H1 (cell line): ENCODE measurements at regions not wholly inside any gene's neighbourhood (a gene's known extent, or its start where the extent isn't known, plus 50 kb on each side); places are given as distances from the start of the nearest gene placed in this dataset.
A peak's percentile ranks its signal among the peaks of the same experiment; 100 is the strongest.

ENCODE experiments used
- CTCF ChIA-PET: fragments of 300-600 bp; sonication (Branson Sonifier 250); formaldehyde crosslinking; loops from one replicate; lab custom pipeline; 2021; ENCODE audit not compliant: partially characterized antibody; lab: Charles Lee
- POLR2A ChIA-PET: fragments of 300-600 bp; sonication (Branson Sonifier 250); formaldehyde crosslinking; loops from one replicate; lab custom pipeline; 2021; ENCODE audit warnings: inconsistent platforms; ENCODE audit not compliant: partially characterized antibody; lab: Charles Lee
- DNase-seq, 2 experiments: peaks; one replicate each; pipeline versions ENCODE4 v3.0.0 to v3.0.0-alpha.2; 2010 to 2022; ENCODE audit warnings: low spot score in 2 of 2, low read depth in 1 of 2, mixed read lengths in 1 of 2
- FAIRE-seq: peaks from 2 replicates; lab custom pipeline; 2011; peaks lifted over from hg19 to GRCh38; lab: Jason Lieb, UNC
- H2AFZ ChIP-seq: 2 replicates; pipeline ENCODE4 v1.8.1; 2012; ENCODE audit warnings: low read length, inconsistent platforms
- H2AK5ac ChIP-seq: 2 replicates; pipeline ENCODE4 v1.6.1; 2013; ENCODE audit warnings: low read depth, low read length
- H2BK120ac ChIP-seq: replicated peaks from 2 replicates; pipeline ENCODE3; 2013; ENCODE audit warnings: low read depth, low read length, inconsistent platforms
- H2BK12ac ChIP-seq: 2 replicates; pipeline ENCODE4 v1.6.1; 2013; ENCODE audit warnings: low read depth, low read length
- H2BK15ac ChIP-seq: 2 replicates; pipeline ENCODE4 v1.6.1; 2013; ENCODE audit warnings: low read length
- H2BK20ac ChIP-seq: 2 replicates; pipeline ENCODE4 v1.6.1; 2013; ENCODE audit warnings: low read length
- H2BK5ac ChIP-seq: 2 replicates; pipeline ENCODE4 v1.6.1; 2013; ENCODE audit warnings: low read depth, low read length
- H3K14ac ChIP-seq: 2 replicates; pipeline ENCODE4 v1.6.1; 2013; ENCODE audit warnings: inconsistent platforms; ENCODE audit not compliant: insufficient read length
- H3K18ac ChIP-seq: 2 replicates; pipeline ENCODE4 v1.6.1; 2013; ENCODE audit warnings: low read length; ENCODE audit errors: extremely low read depth
- H3K23ac ChIP-seq: 2 replicates; pipeline ENCODE4 v1.6.1; 2013; ENCODE audit warnings: inconsistent platforms; ENCODE audit not compliant: insufficient read length
- H3K23me2 ChIP-seq: 2 replicates; pipeline ENCODE4 v1.6.1; 2013; ENCODE audit warnings: low read depth, low read length
- H3K27ac ChIP-seq: 2 replicates; pipeline ENCODE4 v1.6.1; 2011; ENCODE audit warnings: low read depth, low read length, inconsistent platforms
- H3K27me3 ChIP-seq, 4 experiments: replicated peaks in 1 of 4; 1 replicate in 1 of 4; 2 replicates in 3 of 4; pipeline versions ENCODE4 v1.6.1 to v1.8.1; 2011 to 2013; ENCODE audit warnings: low read length in 3 of 4, mild to moderate bottlenecking in 3 of 4, inconsistent platforms in 2 of 4, mixed read lengths in 2 of 4, moderate library complexity in 1 of 4; ENCODE audit not compliant: control insufficient read depth in 3 of 4, insufficient read depth in 3 of 4; ENCODE audit errors: extremely low read depth in 1 of 4
- H3K36me3 ChIP-seq, 4 experiments: 2 replicates each; pipeline versions ENCODE4 v1.6.1 to v1.8.1; 2011 to 2013; ENCODE audit warnings: mild to moderate bottlenecking in 4 of 4, low read length in 3 of 4, moderate library complexity in 2 of 4, control low read depth in 1 of 4, inconsistent platforms in 1 of 4; ENCODE audit not compliant: insufficient read depth in 4 of 4, control insufficient read depth in 2 of 4
- H3K4ac ChIP-seq: replicated peaks from 2 replicates; pipeline ENCODE3; 2013; ENCODE audit warnings: low read length, low read depth, mixed read lengths, inconsistent platforms; ENCODE audit not compliant: insufficient read length
- H3K4me1 ChIP-seq, 4 experiments: replicated peaks in 1 of 4; 1 replicate in 1 of 4; 2 replicates in 3 of 4; pipeline versions ENCODE4 v1.6.1 to v1.8.1; 2011 to 2013; ENCODE audit warnings: low read length in 3 of 4, inconsistent platforms in 2 of 4, mixed read lengths in 1 of 4; ENCODE audit not compliant: insufficient read depth in 4 of 4, control insufficient read depth in 3 of 4
- H3K4me2 ChIP-seq, 2 experiments: 2 replicates each; pipeline versions ENCODE4 v1.6.1 to v1.8.1; 2011 to 2013; ENCODE audit warnings: low read depth in 2 of 2, low read length in 2 of 2, control low read depth in 1 of 2, inconsistent platforms in 1 of 2, mild to moderate bottlenecking in 1 of 2; ENCODE audit not compliant: insufficient read depth in 1 of 2
- H3K4me3 ChIP-seq, 4 experiments: fragments of 200-600, 300-600 bp in 1 of 4; sonication (generic), shearing (Covaris generic), sonication (Bioruptor Twin) in 1 of 4; 2 replicates each; pipeline versions ENCODE4 v1.5.1 to v1.8.1; 2011 to 2016; ENCODE audit warnings: low read length in 4 of 4, low read depth in 3 of 4, control low read depth in 2 of 4, inconsistent platforms in 2 of 4, mild to moderate bottlenecking in 2 of 4, mixed read lengths in 1 of 4, moderate library complexity in 1 of 4; ENCODE audit not compliant: insufficient read depth in 2 of 4; ENCODE audit errors: extremely low read depth in 1 of 4
- H3K56ac ChIP-seq: replicated peaks from 2 replicates; pipeline ENCODE3; 2013; ENCODE audit warnings: low read depth, mild to moderate bottlenecking, mixed read lengths, low read length, inconsistent platforms; ENCODE audit not compliant: insufficient read length
- H3K79me1 ChIP-seq: 2 replicates; pipeline ENCODE4 v1.6.1; 2013; ENCODE audit warnings: low read depth, low read length, control low read depth
- H3K79me2 ChIP-seq, 2 experiments: 2 replicates each; pipeline versions ENCODE4 v1.6.1 to v1.8.1; 2012 to 2013; ENCODE audit warnings: low read length in 2 of 2, mild to moderate bottlenecking in 2 of 2, inconsistent platforms in 1 of 2; ENCODE audit not compliant: insufficient read depth in 2 of 2, control insufficient read depth in 1 of 2
- H3K9ac ChIP-seq, 4 experiments: replicated peaks in 1 of 4; 1 replicate in 1 of 4; 2 replicates in 3 of 4; pipeline versions ENCODE4 v1.6.1 to v1.8.1; 2011 to 2013; ENCODE audit warnings: low read depth in 3 of 4, low read length in 3 of 4, control low read depth in 2 of 4, mild to moderate bottlenecking in 2 of 4, moderate library complexity in 2 of 4, inconsistent platforms in 1 of 4; ENCODE audit errors: extremely low read depth in 1 of 4
- H3K9me3 ChIP-seq, 2 experiments: 2 replicates each; pipeline versions ENCODE4 v1.6.1 to v1.8.1; 2012 to 2013; ENCODE audit warnings: mild to moderate bottlenecking in 2 of 2, moderate library complexity in 2 of 2, control low read depth in 1 of 2, inconsistent platforms in 1 of 2, low read depth in 1 of 2, low read length in 1 of 2, mixed read lengths in 1 of 2; ENCODE audit not compliant: insufficient read depth in 2 of 2
- H4K20me1 ChIP-seq, 2 experiments: replicated peaks in 1 of 2; 2 replicates each; pipeline versions ENCODE3 to v1.8.1; 2011 to 2013; ENCODE audit warnings: inconsistent platforms in 2 of 2, low read length in 2 of 2, mild to moderate bottlenecking in 1 of 2; ENCODE audit not compliant: insufficient read depth in 2 of 2, control insufficient read depth in 1 of 2
- H4K5ac ChIP-seq: 2 replicates; pipeline ENCODE4 v1.6.1; 2013; ENCODE audit warnings: low read length, low read depth, mixed read lengths, inconsistent platforms; ENCODE audit not compliant: insufficient read length
- H4K8ac ChIP-seq: 2 replicates; pipeline ENCODE4 v1.8.0; 2013; ENCODE audit warnings: mild to moderate bottlenecking, moderate library complexity, low read length, inconsistent platforms; ENCODE audit not compliant: insufficient read depth; ENCODE audit errors: extremely low read depth
- H4K91ac ChIP-seq: replicated peaks from 2 replicates; pipeline ENCODE3; 2013; ENCODE audit warnings: low read length, mixed read lengths, inconsistent platforms; ENCODE audit not compliant: insufficient read length
- CEBPB ChIP-seq: IDR thresholded peaks from 2 replicates; pipeline ENCODE4 v1.6.1; 2012; ENCODE audit warnings: low read depth, low read length
- EP300 ChIP-seq, 2 experiments: IDR thresholded peaks; 1 replicate in 1 of 2; 2 replicates in 1 of 2; pipeline ENCODE4 v1.6.1; 2011 to 2012; ENCODE audit warnings: low read depth in 2 of 2, low read length in 2 of 2, mild to moderate bottlenecking in 2 of 2, borderline replicate concordance in 1 of 2, inconsistent platforms in 1 of 2, moderate library complexity in 1 of 2
- KDM5A ChIP-seq: fragments of 200-600 bp; IDR thresholded peaks from 2 replicates; pipeline ENCODE4 v1.7.1; 2012; ENCODE audit warnings: mild to moderate bottlenecking, low read length, inconsistent platforms, mixed read lengths
- NRF1 ChIP-seq: IDR thresholded peaks from 2 replicates; pipeline ENCODE4 v1.6.1; 2011; ENCODE audit warnings: mild to moderate bottlenecking, low read depth, low read length, improper control_type of control experiment
- POLR2AphosphoS5 ChIP-seq: IDR thresholded peaks from 2 replicates; pipeline ENCODE4 v1.6.1; 2011; ENCODE audit warnings: low read depth, low read length
- RNF2 ChIP-seq: fragments of 200-900, 300-1000 bp; sonication (generic); IDR thresholded peaks from 2 replicates; pipeline ENCODE4 v1.7.1; 2016; ENCODE audit warnings: borderline replicate concordance, low read depth, mild to moderate bottlenecking, antibody characterized with exemption, low read length; ENCODE audit not compliant: poor library complexity, severe bottlenecking; ENCODE audit errors: missing control alignments
- SIN3A ChIP-seq, 2 experiments: IDR thresholded peaks in 1 of 2; conservative IDR thresholded peaks in 1 of 2; 2 replicates each; pipeline ENCODE4 v1.6.1; 2011 to 2012; ENCODE audit warnings: low read length in 2 of 2, improper control_type of control experiment in 1 of 2, low read depth in 1 of 2, mild to moderate bottlenecking in 1 of 2
- SIRT6 ChIP-seq: IDR thresholded peaks from one replicate; pipeline ENCODE4 v1.7.1; 2012; ENCODE audit warnings: low read length, inconsistent platforms
- SP2 ChIP-seq: IDR thresholded peaks from 2 replicates; pipeline ENCODE4 v1.6.1; 2012; ENCODE audit warnings: mild to moderate bottlenecking, low read length, inconsistent platforms
- SP4 ChIP-seq: IDR thresholded peaks from 2 replicates; pipeline ENCODE4 v1.6.1; 2012; ENCODE audit warnings: low read length, inconsistent platforms
- SUZ12 ChIP-seq: fragments of 200-600 bp; sonication (generic); IDR thresholded peaks from 2 replicates; pipeline ENCODE4 v1.6.1; 2012; ENCODE audit warnings: mild to moderate bottlenecking, inconsistent platforms, low read length, moderate library complexity, mixed read lengths
- TBP ChIP-seq: IDR thresholded peaks from 2 replicates; pipeline ENCODE4 v1.6.1; 2011; ENCODE audit warnings: low read depth, low read length, improper control_type of control experiment
- ZNF274 ChIP-seq: IDR thresholded peaks from 2 replicates; pipeline ENCODE4 v1.7.0; 2012; ENCODE audit warnings: low read length, borderline replicate concordance; ENCODE audit errors: extremely low read depth
- WGBS, 2 experiments: shearing (Covaris generic) in 1 of 2; methylation state at CpG; one replicate each; pipeline versions ENCODE4 v1.1.6 to v1.1.7; 2013 to 2015; ENCODE audit warnings: low lambda C conversion rate in 2 of 2, mixed read lengths in 2 of 2, inconsistent platforms in 1 of 2, low coverage in 1 of 2, missing lambda C conversion rate in 1 of 2; ENCODE audit not compliant: insufficient replicate concordance in 2 of 2, insufficient coverage in 1 of 2, insufficient read length in 1 of 2; ENCODE audit errors: extremely low coverage in 1 of 2, missing lambda C conversion rate in 1 of 2; 5-methylcytosine and 5-hydroxymethylcytosine counted together

- H4K91ac ChIP-seq: no peak overlapping the region
- ChIA-PET POLR2A (no interaction called here), CTCF (interaction anchor here (0.6 to 1.2 kb wide), 2 partner anchors 38 to 175 kb away, joined by 3 read pairs; no protein-coding TSS in a partner anchor)
- no peak overlapping the region for H3K4ac ChIP-seq
- no peak overlapping the region for H2BK15ac ChIP-seq
- no peak overlapping the region for H3K9ac ChIP-seq
- no peak overlapping the region for H3K56ac ChIP-seq
- H4K5ac ChIP-seq: no peak overlapping the region
- no peak overlapping the region for H3K4me2 ChIP-seq
- H3K23me2 ChIP-seq: no peaks in the 10 kb centered on the region; the same call in 1 of the 2 replicates
- TF ChIP-seq KDM5A (no peak), SUZ12 (no peak), CEBPB (no peak), SIRT6 (no peak), RNF2 (no peak), POLR2AphosphoS5 (no peak), NRF1 (no peak), TBP (no peak), SP4 (no peak), ZNF274 (no peak), SP2 (no peak), EP300 (IDR thresholded peaks at IDR 0.05; ENCODE audit: borderline replicate concordance in 1 of 2, low read depth in 2 of 2, low read length in 2 of 2) (no peak), SIN3A (conservative IDR thresholded peaks at IDR 0.05 in 1 of 2, IDR thresholded peaks at IDR 0.05 in 1 of 2; ENCODE audit: low read depth in 1 of 2, low read length in 2 of 2) (no peak)
- H2BK5ac ChIP-seq: 0 out of 2 replicates have a peak overlapping the region, but pooled peaks have one; percentile 26
- no peak overlapping the region for H3K27ac ChIP-seq
- WGBS, 2 experiments: 73% methylated on average over 1 of the region's 1 CpG; no CpG with 5 or more reads in 1 of the 2 experiments
- no peaks in the 10 kb centered on the region for H3K9me3 ChIP-seq
- H2BK20ac ChIP-seq: no peak overlapping the region
- H3K79me2 ChIP-seq: no peaks in the 10 kb centered on the region
- no peak overlapping the region for H3K23ac ChIP-seq
- no peak overlapping the region for H2BK12ac ChIP-seq
- H3K79me1 ChIP-seq: no peaks in the 10 kb centered on the region
- H4K8ac ChIP-seq: no peak overlapping the region
- DNase-seq (no peak), FAIRE-seq (no peak)
- H3K4me3 ChIP-seq: no peak overlapping the region
- no peak overlapping the region for H2AFZ ChIP-seq
- no peak overlapping the region for H3K18ac ChIP-seq
- no peak overlapping the region for H2BK120ac ChIP-seq
- H4K20me1 ChIP-seq: no peaks in the 10 kb centered on the region
- no peaks in the 10 kb centered on the region for H3K27me3 ChIP-seq
- no peaks in the 10 kb centered on the region for H3K36me3 ChIP-seq
- H3K14ac ChIP-seq: no peak overlapping the region
- H2AK5ac ChIP-seq: no peak overlapping the region
- peaks cover 0 to 33% (median 12%) of the 10 kb centered on the region in 4 experiments; a peak in 5 of 7 replicates for H3K4me1 ChIP-seq
These were observed 99.7 kb upstream of the HDAC9 start for GRCh38 chr7:18395868-18396267.
